Body of pancreas (tissue), 4 donors: ENCODE measurements at regions not wholly inside any gene's neighbourhood (a gene's known extent, or its start where the extent isn't known, plus 50 kb on each side); places are given as distances from the start of the nearest gene placed in this dataset.

Experiments used
- POLR2A ChIP-seq, 3 donors: fragments of 450-650 bp; IDR thresholded peaks; one replicate each; pipeline ENCODE4 v1.6.1; 2016; ENCODE audit warnings: antibody characterized with exemption in 3 of 3, mild to moderate bottlenecking in 2 of 3
- TF ChIP-seq, protein P1 (sequence below), 7 experiments: fragments of 450-650 bp in 4 of 7; fragments of 200-600 bp in 3 of 7; sonication (generic) in 3 of 7; IDR thresholded peaks; one replicate each; pipeline ENCODE4 v1.5.1; 2016 to 2019; ENCODE audit warnings: antibody characterized with exemption in 7 of 7

DNA sequence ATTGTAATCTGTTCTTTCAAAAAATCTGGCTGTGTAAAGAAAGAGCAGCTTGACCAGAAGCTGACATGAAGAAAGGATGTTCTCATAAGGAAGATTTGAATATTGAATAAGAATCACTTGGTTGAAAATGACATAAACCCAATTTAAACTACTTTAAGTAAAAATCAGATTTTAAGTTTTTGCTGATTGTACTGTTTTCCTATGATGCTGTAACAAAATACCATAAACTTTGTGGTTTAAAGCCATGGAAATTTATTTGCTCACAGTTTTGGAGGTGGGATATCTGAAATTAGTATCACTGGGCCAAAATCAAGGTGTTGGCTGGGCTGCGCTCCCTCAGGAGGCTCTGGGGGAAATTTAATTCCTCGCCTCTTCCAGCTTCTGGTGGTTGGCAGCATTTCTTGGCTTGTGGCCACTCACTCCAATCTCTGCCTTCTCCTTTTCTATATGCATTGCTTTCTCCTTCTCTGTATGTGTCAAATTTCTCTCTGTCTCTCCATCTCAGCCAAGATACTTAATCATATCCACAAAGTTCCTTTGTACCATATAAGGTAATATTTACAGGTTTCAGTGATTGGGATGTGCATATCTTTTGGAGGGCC is 141.2 kb upstream of the ZFP64 start:
- TF ChIP-seq POLR2A (IDR thresholded peaks at IDR 0.05) = no peak
- TF ChIP-seq, protein P1, sequence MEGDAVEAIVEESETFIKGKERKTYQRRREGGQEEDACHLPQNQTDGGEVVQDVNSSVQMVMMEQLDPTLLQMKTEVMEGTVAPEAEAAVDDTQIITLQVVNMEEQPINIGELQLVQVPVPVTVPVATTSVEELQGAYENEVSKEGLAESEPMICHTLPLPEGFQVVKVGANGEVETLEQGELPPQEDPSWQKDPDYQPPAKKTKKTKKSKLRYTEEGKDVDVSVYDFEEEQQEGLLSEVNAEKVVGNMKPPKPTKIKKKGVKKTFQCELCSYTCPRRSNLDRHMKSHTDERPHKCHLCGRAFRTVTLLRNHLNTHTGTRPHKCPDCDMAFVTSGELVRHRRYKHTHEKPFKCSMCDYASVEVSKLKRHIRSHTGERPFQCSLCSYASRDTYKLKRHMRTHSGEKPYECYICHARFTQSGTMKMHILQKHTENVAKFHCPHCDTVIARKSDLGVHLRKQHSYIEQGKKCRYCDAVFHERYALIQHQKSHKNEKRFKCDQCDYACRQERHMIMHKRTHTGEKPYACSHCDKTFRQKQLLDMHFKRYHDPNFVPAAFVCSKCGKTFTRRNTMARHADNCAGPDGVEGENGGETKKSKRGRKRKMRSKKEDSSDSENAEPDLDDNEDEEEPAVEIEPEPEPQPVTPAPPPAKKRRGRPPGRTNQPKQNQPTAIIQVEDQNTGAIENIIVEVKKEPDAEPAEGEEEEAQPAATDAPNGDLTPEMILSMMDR (IDR thresholded peaks at IDR 0.05) = no peak
